ENCODE measurements at regions not wholly inside any gene's neighbourhood (a gene's known extent, or its start where the extent isn't known, plus 50 kb on each side); places are given as distances from the start of the nearest gene placed in this dataset.

DNA sequence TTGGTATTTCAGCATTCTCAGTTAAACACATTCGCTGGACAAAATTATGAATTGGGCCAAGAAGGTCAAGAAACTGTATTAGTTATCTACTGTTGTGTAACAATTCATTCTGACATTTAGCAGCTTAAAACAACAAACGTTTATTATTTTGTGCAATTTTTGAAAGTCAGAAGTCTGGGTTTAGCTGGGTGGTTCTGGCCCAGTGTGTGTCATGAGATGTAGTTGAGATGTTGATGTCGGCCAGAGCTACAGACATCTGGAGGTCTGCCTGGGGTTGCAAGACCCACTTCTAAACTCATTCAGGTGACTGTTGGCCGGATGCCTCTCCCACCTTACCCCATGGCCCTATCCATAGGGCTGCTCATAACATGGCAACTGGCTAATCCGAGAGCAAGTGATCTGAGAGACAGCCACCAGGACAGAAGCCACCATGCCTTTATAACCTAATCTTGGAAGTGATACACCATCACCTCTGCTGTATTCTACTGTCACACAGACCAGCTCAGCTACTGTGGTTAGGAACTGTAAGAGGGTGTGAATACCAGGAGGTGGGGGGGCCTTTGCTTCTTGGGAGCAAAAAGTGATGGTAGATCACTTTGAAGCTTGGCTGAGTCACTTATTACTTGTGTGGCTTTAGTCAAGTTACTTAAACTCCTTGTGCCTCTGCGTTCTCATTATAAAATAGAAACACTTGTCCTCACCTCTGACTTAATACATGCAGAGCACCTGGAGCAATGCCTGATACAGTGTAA is 217.0 kb upstream of the MYLIP start:
- no peaks in the 10 kb centered on the region for H3K9me3 ChIP-seq (replicated peaks in 1 of 2; ENCODE audit: control insufficient read depth in 2 of 2, insufficient read depth in 1 of 2, low read depth in 1 of 2, low read length in 2 of 2)
- H3K36me3 ChIP-seq (replicated peaks in 1 of 2; ENCODE audit: control insufficient read depth in 2 of 2, insufficient read depth in 2 of 2, low read length in 2 of 2), result no peaks in the 10 kb centered on the region
- no peak for DNase-seq (ENCODE audit: low spot score)
- no peak overlapping the region for H3K4me2 ChIP-seq (ENCODE audit: insufficient read depth, low read length, poor library complexity, severe bottlenecking)
- H3K9ac ChIP-seq (ENCODE audit: low read depth, low read length, poor library complexity), result no peak overlapping the region
- H3K79me1 ChIP-seq (ENCODE audit: low read depth, low read length), result no peaks in the 10 kb centered on the region
- H2BK15ac ChIP-seq (ENCODE audit: low read length), result no peak overlapping the region
- no peaks in the 10 kb centered on the region for H3K4me1 ChIP-seq (ENCODE audit: control insufficient read depth in 2 of 2, insufficient read depth in 1 of 2, low read depth in 1 of 2, low read length in 2 of 2)
- H2AK5ac ChIP-seq (ENCODE audit: low read depth, low read length), result no peak overlapping the region
- H3K23ac ChIP-seq (ENCODE audit: low read depth, low read length, poor library complexity), result no peak overlapping the region
- H4K91ac ChIP-seq (ENCODE audit: low read depth, low read length, poor library complexity), result no peak overlapping the region
- no peak overlapping the region for H3K4ac ChIP-seq (ENCODE audit: low read length)
- H2BK5ac ChIP-seq (ENCODE audit: low read length), result no peak overlapping the region
- no peak overlapping the region for H3K14ac ChIP-seq (ENCODE audit: low read length)
- WGBS, 2 donors (ENCODE audit: extremely low coverage in 2 of 2, insufficient read length in 2 of 2, insufficient replicate concordance in 1 of 2), result no CpG with 5 or more reads among the region's 6 CpGs
- H2BK12ac ChIP-seq (ENCODE audit: low read length), result no peak overlapping the region
- no peak overlapping the region for H3K18ac ChIP-seq (ENCODE audit: low read length)
- H4K8ac ChIP-seq (ENCODE audit: low read depth, low read length), result no peak overlapping the region
- no peak overlapping the region for H2AFZ ChIP-seq (ENCODE audit: low read length)
- H3K27ac ChIP-seq (replicated peaks; ENCODE audit: low read length), result no peak overlapping the region
- H2BK120ac ChIP-seq (ENCODE audit: low read depth, low read length), result no peak overlapping the region
- H3K27me3 ChIP-seq (ENCODE audit: control insufficient read depth in 3 of 3, insufficient read depth in 3 of 3, low read depth in 1 of 3, low read length in 3 of 3), result no peaks in the 10 kb centered on the region
- H3K4me3 ChIP-seq (ENCODE audit: low read length in 2 of 2), result no peak overlapping the region

DNA sequence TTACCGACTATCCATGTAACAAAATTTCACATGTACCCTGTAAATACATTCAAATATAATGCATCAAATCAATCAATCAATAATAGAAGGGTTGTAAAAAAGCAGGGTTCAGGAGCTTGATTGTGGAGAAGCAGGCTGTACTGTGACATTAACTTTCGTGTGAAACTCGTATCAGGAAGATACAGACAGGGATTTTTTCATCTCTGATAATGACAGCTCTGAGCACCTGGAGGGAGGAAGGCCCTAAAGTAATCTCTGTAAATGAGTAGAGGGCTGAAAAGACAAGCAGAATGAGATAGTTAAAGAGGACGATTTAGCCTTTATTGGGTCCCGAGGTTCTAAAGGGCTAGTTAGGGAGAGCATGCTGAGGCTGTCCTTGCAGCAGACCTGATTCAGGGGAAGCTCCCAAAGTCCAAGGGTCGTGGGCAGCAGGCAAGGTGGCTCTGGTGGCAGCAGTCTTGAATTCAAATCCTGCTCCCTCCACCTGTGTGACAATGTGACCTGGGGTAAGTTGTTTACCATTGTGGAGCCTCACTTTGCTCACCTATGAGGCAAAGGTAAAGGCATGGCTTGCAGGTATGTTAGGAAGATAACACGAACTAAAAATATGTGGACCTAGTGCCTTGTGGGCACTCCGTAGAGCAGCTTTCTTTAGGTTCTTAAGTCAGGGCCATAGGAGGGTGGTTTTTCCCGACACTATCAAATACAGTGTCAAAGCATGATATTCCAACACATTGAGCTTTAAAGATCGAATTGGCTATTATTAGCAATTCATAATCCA is 219.4 kb upstream of the MYLIP start:
- no CpG with 5 or more reads among the region's 10 CpGs for WGBS, 2 donors (ENCODE audit: extremely low coverage in 2 of 2, insufficient read length in 2 of 2, insufficient replicate concordance in 1 of 2)

GRCh38 chr6:15908871-15909270 is 220.0 kb upstream of the MYLIP start:
- Histone ChIP-seq H4K91ac (ENCODE audit: low read depth, low read length, poor library complexity) (no peak overlapping the region), H3K4ac (ENCODE audit: low read length) (no peak overlapping the region), H4K8ac (ENCODE audit: low read depth, low read length) (no peak overlapping the region), H3K79me1 (ENCODE audit: low read depth, low read length) (no peaks in the 10 kb centered on the region), H3K4me3 (ENCODE audit: low read length in 2 of 2) (no peak overlapping the region), H3K36me3 (replicated peaks in 1 of 2; ENCODE audit: control insufficient read depth in 2 of 2, insufficient read depth in 2 of 2, low read length in 2 of 2) (no peaks in the 10 kb centered on the region), H3K27me3 (ENCODE audit: control insufficient read depth in 3 of 3, insufficient read depth in 3 of 3, low read depth in 1 of 3, low read length in 3 of 3) (no peaks in the 10 kb centered on the region), H2BK15ac (ENCODE audit: low read length) (no peak overlapping the region), H2AK5ac (ENCODE audit: low read depth, low read length) (no peak overlapping the region), H3K23ac (ENCODE audit: low read depth, low read length, poor library complexity) (no peak overlapping the region), H2BK12ac (ENCODE audit: low read length) (no peak overlapping the region), H3K27ac (replicated peaks; ENCODE audit: low read length) (no peak overlapping the region), H2BK120ac (ENCODE audit: low read depth, low read length) (no peak overlapping the region), H3K18ac (ENCODE audit: low read length) (no peak overlapping the region), H3K9ac (ENCODE audit: low read depth, low read length, poor library complexity) (no peak overlapping the region), H2AFZ (ENCODE audit: low read length) (no peak overlapping the region), H2BK5ac (ENCODE audit: low read length) (no peak overlapping the region), H3K4me1 (ENCODE audit: control insufficient read depth in 2 of 2, insufficient read depth in 1 of 2, low read depth in 1 of 2, low read length in 2 of 2) (no peaks in the 10 kb centered on the region), H3K14ac (ENCODE audit: low read length) (no peak overlapping the region), H3K9me3 (replicated peaks in 1 of 2; ENCODE audit: control insufficient read depth in 2 of 2, insufficient read depth in 1 of 2, low read depth in 1 of 2, low read length in 2 of 2) (no peaks in the 10 kb centered on the region), H3K4me2 (ENCODE audit: insufficient read depth, low read length, poor library complexity, severe bottlenecking) (no peak overlapping the region)
- no peak for DNase-seq (ENCODE audit: low spot score)
- 100% methylated on average over 2 of the region's 5 CpGs; no CpG with 5 or more reads in 1 of the 2 donors for WGBS, 2 donors (ENCODE audit: extremely low coverage in 2 of 2, insufficient read length in 2 of 2, insufficient replicate concordance in 1 of 2)

More for the DNA sequence above, 219.4 kb upstream of the MYLIP start:
- H2BK12ac ChIP-seq (ENCODE audit: low read length), result no peak overlapping the region
- no peak overlapping the region for H2AK5ac ChIP-seq (ENCODE audit: low read depth, low read length)
- no peak overlapping the region for H3K23ac ChIP-seq (ENCODE audit: low read depth, low read length, poor library complexity)
- H4K91ac ChIP-seq (ENCODE audit: low read depth, low read length, poor library complexity), result no peak overlapping the region
- H3K36me3 ChIP-seq (replicated peaks in 1 of 2; ENCODE audit: control insufficient read depth in 2 of 2, insufficient read depth in 2 of 2, low read length in 2 of 2), result no peaks in the 10 kb centered on the region
- no peaks in the 10 kb centered on the region for H3K9me3 ChIP-seq (replicated peaks in 1 of 2; ENCODE audit: control insufficient read depth in 2 of 2, insufficient read depth in 1 of 2, low read depth in 1 of 2, low read length in 2 of 2)
- no peak overlapping the region for H2AFZ ChIP-seq (ENCODE audit: low read length)
- DNase-seq (ENCODE audit: low spot score), result no peak
- H3K27me3 ChIP-seq (ENCODE audit: control insufficient read depth in 3 of 3, insufficient read depth in 3 of 3, low read depth in 1 of 3, low read length in 3 of 3), result no peaks in the 10 kb centered on the region
- H3K4ac ChIP-seq (ENCODE audit: low read length), result no peak overlapping the region
- H3K4me1 ChIP-seq (ENCODE audit: control insufficient read depth in 2 of 2, insufficient read depth in 1 of 2, low read depth in 1 of 2, low read length in 2 of 2), result no peaks in the 10 kb centered on the region
- no peak overlapping the region for H3K4me3 ChIP-seq (ENCODE audit: low read length in 2 of 2)
- H3K14ac ChIP-seq (ENCODE audit: low read length), result no peak overlapping the region
- H2BK5ac ChIP-seq (ENCODE audit: low read length), result no peak overlapping the region
- no peaks in the 10 kb centered on the region for H3K79me1 ChIP-seq (ENCODE audit: low read depth, low read length)
- H2BK15ac ChIP-seq (ENCODE audit: low read length), result no peak overlapping the region
- H3K27ac ChIP-seq (replicated peaks; ENCODE audit: low read length), result no peak overlapping the region
- no peak overlapping the region for H4K8ac ChIP-seq (ENCODE audit: low read depth, low read length)
- no peak overlapping the region for H3K9ac ChIP-seq (ENCODE audit: low read depth, low read length, poor library complexity)
- no peak overlapping the region for H3K4me2 ChIP-seq (ENCODE audit: insufficient read depth, low read length, poor library complexity, severe bottlenecking)
- no peak overlapping the region for H2BK120ac ChIP-seq (ENCODE audit: low read depth, low read length)
- peak overlapping the region; percentile 30 for H3K18ac ChIP-seq (ENCODE audit: low read length)

- Histone ChIP-seq H3K4me3 (ENCODE audit: low read length in 2 of 2) (no peak overlapping the region), H3K14ac (ENCODE audit: low read length) (no peak overlapping the region), H4K91ac (ENCODE audit: low read depth, low read length, poor library complexity) (no peak overlapping the region), H2BK12ac (ENCODE audit: low read length) (no peak overlapping the region), H3K36me3 (replicated peaks in 1 of 2; ENCODE audit: control insufficient read depth in 2 of 2, insufficient read depth in 2 of 2, low read length in 2 of 2) (no peaks in the 10 kb centered on the region), H3K4ac (ENCODE audit: low read length) (no peak overlapping the region), H3K9ac (ENCODE audit: low read depth, low read length, poor library complexity) (no peak overlapping the region), H2BK5ac (ENCODE audit: low read length) (no peak overlapping the region), H2AFZ (ENCODE audit: low read length) (no peak overlapping the region), H3K23ac (ENCODE audit: low read depth, low read length, poor library complexity) (no peak overlapping the region), H3K9me3 (replicated peaks in 1 of 2; ENCODE audit: control insufficient read depth in 2 of 2, insufficient read depth in 1 of 2, low read depth in 1 of 2, low read length in 2 of 2) (no peaks in the 10 kb centered on the region), H4K8ac (ENCODE audit: low read depth, low read length) (no peak overlapping the region), H3K27ac (replicated peaks; ENCODE audit: low read length) (no peak overlapping the region), H3K4me1 (ENCODE audit: control insufficient read depth in 2 of 2, insufficient read depth in 1 of 2, low read depth in 1 of 2, low read length in 2 of 2) (no peaks in the 10 kb centered on the region), H3K18ac (ENCODE audit: low read length) (no peak overlapping the region), H2BK120ac (ENCODE audit: low read depth, low read length) (no peak overlapping the region), H3K79me1 (ENCODE audit: low read depth, low read length) (no peaks in the 10 kb centered on the region), H3K4me2 (ENCODE audit: insufficient read depth, low read length, poor library complexity, severe bottlenecking) (no peak overlapping the region), H2BK15ac (ENCODE audit: low read length) (no peak overlapping the region), H2AK5ac (ENCODE audit: low read depth, low read length) (no peak overlapping the region), H3K27me3 (ENCODE audit: control insufficient read depth in 3 of 3, insufficient read depth in 3 of 3, low read depth in 1 of 3, low read length in 3 of 3) (no peaks in the 10 kb centered on the region)
- no CpG with 5 or more reads among the region's 11 CpGs for WGBS, 2 donors (ENCODE audit: extremely low coverage in 2 of 2, insufficient read length in 2 of 2, insufficient replicate concordance in 1 of 2)
- DNase-seq (ENCODE audit: low spot score), result no peak
These were observed 220.9 kb upstream of the MYLIP start for GRCh38 chr6:15907914-15908518.
